T-helper 1 cell treated with Interleukin-12 subunit alpha and Interleukin-12 subunit beta and Interleukin-4 antibody, amounts not matched to agents 30 ng/mL and 1 ng/mL, for 36 hours (primary cell): ENCODE measurements at regions not wholly inside any gene's neighbourhood (a gene's known extent, or its start where the extent isn't known, plus 50 kb on each side); places are given as distances from the start of the nearest gene placed in this dataset.

Experiments
- intact Hi-C: fragments of 100-400 bp; cut with micrococcal nuclease; formaldehyde crosslinking; loops from one replicate; pipeline ENCODE4 v1.15.1; 2024

DNA sequence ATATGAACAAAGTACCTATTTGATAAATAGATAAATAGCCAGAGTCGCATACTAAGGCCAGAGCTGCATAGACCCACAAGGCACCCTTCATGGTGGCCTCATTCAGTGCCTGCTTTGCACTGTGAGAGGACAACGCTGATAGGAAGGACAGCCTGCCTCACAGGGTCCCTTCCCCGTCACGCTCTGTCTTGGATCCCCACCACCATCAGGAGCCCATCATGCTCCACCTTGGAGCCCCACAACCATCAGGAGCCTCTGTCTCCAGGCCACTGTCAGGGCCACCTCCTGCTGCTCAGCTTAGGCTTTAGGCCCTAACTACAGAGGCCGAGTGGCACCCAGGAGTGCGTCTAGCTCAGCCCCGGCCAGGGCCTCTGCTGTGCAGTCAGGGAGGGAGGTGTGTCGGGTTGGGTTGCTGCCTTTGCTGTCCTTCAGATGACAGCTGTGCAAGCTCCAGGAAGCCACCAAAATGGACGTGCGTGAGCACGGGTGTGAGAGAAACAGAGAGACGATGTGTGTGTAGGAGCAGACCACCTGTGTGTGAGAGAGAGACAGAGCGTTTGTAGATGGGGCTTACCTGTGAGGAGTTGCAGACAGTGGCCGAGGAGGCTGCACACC is 516.9 kb downstream of the GLRX3 start:
- intact Hi-C loops, result no loop called here

GRCh38 chr10:130654726-130655125 is 518.5 kb downstream of the GLRX3 start:
- intact Hi-C loops, result no loop called here

GRCh38 chr10:130655313-130656186 is 519.4 kb downstream of the GLRX3 start:
- intact Hi-C loops, result no loop called here

DNA sequence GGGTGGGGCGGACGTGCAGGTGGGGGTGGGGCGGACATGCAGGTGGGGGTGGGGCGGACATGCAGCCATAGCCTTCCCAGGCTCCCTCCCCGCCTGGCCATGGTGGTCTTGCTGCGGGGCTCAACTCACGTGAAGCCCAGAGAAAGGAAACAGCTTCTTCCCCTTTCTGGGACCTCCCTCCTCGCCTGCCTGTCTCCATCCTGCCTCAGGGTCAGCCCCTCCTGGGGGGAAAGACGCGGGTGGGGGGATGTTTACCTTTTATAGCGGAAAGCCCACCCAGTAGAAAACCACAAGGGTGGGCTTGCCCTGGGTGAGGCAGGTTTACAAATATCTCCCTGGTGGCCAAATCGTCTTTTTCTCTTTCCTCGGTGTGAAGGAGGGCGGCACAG is 520.0 kb downstream of the GLRX3 start:
- intact Hi-C loops, result no loop called here

GRCh38 chr10:130656582-130657133 is 520.5 kb downstream of the GLRX3 start:
- intact Hi-C loops, result no loop called here

GRCh38 chr10:130658687-130659290 is 522.6 kb downstream of the GLRX3 start:
- intact Hi-C loops, result no loop called here

DNA sequence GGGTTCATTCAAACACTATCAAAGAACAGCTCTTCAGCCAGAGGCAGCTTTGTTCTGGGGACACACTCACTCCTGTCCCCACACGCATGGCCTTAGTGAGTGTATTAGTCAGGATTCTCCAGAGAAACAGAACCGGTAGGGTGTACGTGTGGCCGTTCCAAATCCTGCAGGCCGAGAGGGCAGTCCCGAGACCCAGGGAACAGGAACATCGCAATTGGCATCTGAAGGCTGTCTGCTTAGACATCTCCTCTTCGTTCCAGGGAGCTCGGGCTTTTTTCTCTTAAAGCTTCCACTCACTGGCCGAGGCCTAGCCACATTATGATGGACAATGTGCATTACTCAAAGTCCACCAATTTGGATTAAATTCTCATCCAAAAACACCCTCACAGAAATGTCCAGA is 523.3 kb downstream of the GLRX3 start:
- intact Hi-C loops, result no loop called here

DNA sequence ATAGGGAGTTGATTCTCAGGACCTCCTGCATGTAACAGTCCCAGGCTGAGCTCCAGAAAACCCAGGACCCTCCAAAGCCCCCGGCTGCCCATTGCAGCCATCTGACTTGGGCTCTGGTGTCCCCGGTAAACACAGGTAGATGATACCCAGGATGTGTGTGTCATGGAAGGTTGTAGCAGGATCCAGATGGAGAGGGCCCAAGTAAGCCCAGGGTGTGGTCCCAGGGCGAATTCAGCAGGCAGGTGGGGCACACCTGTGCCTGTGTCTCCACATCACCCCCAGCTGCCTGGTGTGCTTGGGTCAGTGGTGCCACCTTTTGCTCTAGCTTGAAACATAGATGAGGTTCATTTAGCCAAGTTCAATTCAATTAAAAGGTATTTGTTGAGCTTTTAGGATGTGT is 524.1 kb downstream of the GLRX3 start:
- intact Hi-C loops, result no loop called here

DNA sequence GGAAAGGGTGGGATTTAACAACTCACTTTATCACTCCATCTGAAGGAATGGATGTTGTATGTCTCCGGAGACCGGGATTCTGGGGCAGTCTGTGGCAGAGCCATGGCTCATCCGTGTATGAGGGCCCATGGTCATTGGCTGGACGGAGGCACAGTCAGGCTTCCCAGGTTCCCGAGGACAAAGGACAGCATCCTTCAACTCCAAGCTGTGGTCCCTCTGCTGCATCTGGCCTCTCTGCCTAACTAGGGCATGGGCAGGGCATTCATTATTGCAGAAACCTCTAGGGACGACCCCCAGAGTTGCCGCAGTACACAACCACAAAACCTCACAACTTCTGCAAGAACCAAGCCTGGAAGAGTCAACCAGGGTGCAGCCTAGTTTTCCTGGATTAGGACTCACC is 525.2 kb downstream of the GLRX3 start:
- intact Hi-C loops, result no loop called here

DNA sequence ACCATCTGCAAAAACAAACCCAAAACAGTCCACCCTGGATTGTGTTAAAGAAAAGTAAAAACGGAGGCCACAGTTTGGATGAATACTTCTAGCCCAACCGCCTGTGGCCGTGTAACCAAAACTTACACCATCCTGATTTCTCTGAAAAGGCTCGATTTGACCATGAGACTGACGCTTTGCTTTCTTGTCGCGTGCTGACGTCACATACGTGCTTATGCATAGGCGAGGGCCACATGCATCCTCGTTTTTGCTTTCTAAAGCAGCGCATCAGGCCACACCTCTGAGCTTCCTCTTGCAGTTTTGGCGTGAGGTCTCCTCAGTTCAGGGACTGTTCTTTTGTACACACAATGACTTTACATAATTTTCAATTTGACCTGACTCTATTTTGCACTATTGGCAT is 526.6 kb downstream of the GLRX3 start:
- intact Hi-C loops, result no loop called here

- intact Hi-C loops, result no loop called here
Measured at GRCh38 chr10:130664526-130664925, 528.3 kb downstream of the GLRX3 start.

DNA sequence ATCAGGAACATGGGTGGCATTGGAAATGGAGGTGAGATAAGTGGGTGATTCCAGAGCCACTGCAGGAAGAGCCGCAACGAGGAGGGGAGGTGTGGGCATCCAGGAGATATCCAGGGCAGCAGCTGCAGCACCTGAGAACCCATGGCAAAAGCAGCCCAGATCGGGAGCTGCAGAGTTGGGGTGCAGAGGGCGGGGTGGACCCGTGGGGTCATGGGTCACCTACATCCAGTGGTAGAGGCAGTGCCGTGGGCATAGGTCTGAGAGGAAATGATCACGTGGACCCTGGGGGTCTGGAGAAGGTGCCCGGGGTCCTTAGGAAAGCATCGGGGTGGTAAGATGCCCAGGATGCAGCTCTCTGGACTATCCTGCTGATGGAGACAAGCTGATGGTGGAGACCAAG is 530.0 kb downstream of the GLRX3 start:
- intact Hi-C loops, result no loop called here

DNA sequence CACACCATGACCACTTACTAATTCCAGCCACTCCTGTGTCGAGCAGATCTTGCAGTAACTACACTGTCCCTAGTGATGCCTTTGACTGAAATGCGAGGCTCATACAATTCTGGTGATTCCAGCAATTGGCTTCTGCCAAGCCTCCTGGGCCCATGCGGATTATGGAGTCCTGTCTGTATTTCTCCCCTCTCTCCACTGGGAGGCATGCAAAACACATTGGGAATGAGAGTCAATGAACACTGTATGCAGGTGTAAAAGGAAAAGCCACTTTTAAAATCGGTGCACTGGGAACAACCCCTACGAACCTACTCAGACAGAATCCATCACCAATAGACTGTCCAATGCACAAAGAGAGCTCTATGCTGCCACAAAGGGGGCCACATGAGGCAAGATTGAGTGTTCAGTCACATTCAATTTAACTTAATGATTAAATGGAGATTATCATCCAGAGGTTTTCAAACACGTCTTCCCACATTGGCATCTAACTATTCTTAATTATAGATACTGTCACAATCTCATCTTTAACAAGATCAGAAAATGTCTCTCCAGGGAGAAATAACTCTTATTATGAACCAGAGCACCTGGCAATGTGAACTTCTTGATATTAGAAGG is 550.6 kb downstream of the GLRX3 start:
- intact Hi-C loops, result no loop called here

- intact Hi-C loops, result no loop called here
Measured at GRCh38 chr10:130687566-130687965, 551.4 kb downstream of the GLRX3 start.

- intact Hi-C loops, result no loop called here
Measured at GRCh38 chr10:130689743-130690626, 553.8 kb downstream of the GLRX3 start.

- intact Hi-C loops, result no loop called here
Measured at GRCh38 chr10:130691776-130692175, 555.6 kb downstream of the GLRX3 start.

DNA sequence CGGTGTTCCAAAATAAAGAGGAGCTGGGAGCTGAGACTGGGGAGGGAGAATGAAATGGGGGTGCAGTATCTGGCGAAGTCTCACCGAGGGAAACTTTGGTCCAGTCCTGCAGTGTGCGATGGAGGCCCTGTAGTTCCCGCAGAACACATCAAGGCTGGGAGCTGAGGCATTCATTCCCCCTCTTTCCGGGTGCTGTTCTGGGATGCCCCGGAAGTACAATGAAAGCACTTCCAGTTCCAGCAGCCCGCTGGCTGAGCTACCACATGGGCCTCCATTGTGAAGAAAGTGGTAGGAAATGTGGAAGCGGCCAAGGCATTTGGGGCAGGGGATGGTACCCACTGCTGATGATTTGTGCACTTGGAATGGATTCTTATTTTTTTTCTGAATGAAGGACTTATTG is 560.7 kb downstream of the GLRX3 start:
- intact Hi-C loops, result no loop called here

GRCh38 chr10:130707389-130707979 is 571.3 kb downstream of the GLRX3 start:
- intact Hi-C loops, result no loop called here

DNA sequence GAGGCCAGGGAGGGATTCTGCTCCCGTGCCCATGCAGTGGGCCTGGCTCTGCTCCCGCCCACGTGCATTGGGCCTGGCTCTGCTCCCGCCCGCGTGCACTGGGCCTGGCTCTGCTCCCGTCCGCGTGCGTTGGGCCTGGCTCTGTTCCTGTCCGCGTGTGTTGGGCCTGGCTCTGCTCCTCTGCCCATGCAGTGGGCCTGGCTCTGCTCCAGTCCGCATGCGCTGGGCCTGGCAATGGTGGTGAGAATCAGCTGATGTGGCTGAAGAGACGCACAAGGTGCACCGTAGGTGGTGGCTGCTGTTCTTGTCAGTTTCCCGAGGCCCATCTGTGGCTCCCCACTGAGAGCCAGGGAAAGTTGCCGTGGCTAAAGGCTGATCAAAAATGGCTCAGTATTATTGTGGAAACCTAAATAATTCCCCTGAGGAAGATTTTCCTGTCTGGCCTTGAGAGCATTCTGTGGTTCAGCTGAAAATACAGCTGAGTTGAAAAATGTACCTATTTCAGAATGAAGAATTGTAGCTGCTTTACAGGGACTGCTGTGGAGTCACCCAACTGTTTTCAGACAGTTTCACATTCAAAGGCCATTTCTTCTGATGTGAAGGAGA is 572.4 kb downstream of the GLRX3 start:
- intact Hi-C loops, result no loop called here

DNA sequence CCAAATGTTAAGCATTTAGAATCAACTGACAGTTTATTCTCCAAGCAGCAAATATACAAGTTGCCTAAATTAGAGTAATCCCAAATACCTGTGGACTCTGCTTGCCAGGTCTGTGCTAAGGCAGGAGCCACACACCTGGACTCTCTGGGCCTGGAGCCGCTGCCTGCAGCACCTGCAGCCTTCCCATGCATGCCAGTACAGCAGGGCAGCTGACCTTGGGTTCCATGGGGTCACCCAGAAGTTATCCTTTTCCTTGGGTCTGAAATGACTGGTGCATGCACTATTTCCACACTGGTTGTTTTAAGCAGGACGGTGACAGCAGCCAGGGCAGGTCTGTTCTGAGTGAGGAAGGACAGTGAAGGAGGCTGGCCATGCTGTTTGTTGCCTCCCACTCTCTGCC is 573.2 kb downstream of the GLRX3 start:
- intact Hi-C loops, result no loop called here
